ENCODE measurements at regions not wholly inside any gene's neighbourhood (a gene's known extent, or its start where the extent isn't known, plus 50 kb on each side); places are given as distances from the start of the nearest gene placed in this dataset.

DNA sequence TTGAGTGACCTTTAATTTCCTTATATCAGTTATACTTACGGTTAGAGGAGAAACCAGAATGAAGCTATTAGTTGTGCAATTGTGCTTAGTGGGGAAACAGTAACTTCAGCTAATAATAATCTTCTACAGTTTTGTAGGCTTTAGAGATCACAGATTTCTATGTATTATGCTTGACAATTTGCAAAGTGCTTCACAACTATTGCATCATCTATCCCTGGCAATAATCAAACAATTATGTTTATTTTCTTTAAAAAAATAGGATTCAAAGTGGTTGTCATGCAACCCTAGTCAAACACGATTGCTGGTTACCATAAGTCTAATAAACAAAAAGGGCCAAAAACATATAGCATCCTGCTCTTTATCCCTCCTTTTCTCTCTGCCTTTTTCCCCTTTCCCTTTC, 530.3 kb downstream of the NXPH1 start:
- no peak overlapping the region for H2AFZ ChIP-seq (ENCODE audit: low read depth, low read length)
- ATAC-seq (ENCODE audit: insufficient read depth, low read depth), result no peak
- no peak for DNase-seq
- H3K4me2 ChIP-seq (ENCODE audit: insufficient read depth, low read length), result no peak overlapping the region
- TF ChIP-seq EZH2 (IDR thresholded peaks at IDR 0.05; ENCODE audit: borderline replicate concordance, low read depth, low read length, severe bottlenecking), result no peak
- TF ChIP-seq, protein P1, sequence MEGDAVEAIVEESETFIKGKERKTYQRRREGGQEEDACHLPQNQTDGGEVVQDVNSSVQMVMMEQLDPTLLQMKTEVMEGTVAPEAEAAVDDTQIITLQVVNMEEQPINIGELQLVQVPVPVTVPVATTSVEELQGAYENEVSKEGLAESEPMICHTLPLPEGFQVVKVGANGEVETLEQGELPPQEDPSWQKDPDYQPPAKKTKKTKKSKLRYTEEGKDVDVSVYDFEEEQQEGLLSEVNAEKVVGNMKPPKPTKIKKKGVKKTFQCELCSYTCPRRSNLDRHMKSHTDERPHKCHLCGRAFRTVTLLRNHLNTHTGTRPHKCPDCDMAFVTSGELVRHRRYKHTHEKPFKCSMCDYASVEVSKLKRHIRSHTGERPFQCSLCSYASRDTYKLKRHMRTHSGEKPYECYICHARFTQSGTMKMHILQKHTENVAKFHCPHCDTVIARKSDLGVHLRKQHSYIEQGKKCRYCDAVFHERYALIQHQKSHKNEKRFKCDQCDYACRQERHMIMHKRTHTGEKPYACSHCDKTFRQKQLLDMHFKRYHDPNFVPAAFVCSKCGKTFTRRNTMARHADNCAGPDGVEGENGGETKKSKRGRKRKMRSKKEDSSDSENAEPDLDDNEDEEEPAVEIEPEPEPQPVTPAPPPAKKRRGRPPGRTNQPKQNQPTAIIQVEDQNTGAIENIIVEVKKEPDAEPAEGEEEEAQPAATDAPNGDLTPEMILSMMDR (IDR thresholded peaks at IDR 0.05; ENCODE audit: borderline replicate concordance, extremely low read depth, low read length, poor library complexity, severe bottlenecking), result no peak
- no peaks in the 10 kb centered on the region for H4K20me1 ChIP-seq (ENCODE audit: insufficient read depth, low read length)
- H3K27me3 ChIP-seq (ENCODE audit: insufficient read depth, low read length, poor library complexity), result no peaks in the 10 kb centered on the region
- no peaks in the 10 kb centered on the region for H3K36me3 ChIP-seq (ENCODE audit: insufficient read depth, low read length)
- no peak overlapping the region for H3K9ac ChIP-seq (ENCODE audit: low read depth, low read length)
- H3K79me2 ChIP-seq (ENCODE audit: insufficient read depth, low read length), result no peaks in the 10 kb centered on the region
- H3K4me3 ChIP-seq (ENCODE audit: low read depth in 1 of 2, low read length in 2 of 2), result no peak overlapping the region
- H3K27ac ChIP-seq (ENCODE audit: low read length), result no peak overlapping the region
- no peaks in the 10 kb centered on the region for H3K4me1 ChIP-seq (ENCODE audit: insufficient read depth, low read length)
- H3K9me3 ChIP-seq (ENCODE audit: insufficient read depth, low read length, severe bottlenecking), result no peaks in the 10 kb centered on the region

DNA sequence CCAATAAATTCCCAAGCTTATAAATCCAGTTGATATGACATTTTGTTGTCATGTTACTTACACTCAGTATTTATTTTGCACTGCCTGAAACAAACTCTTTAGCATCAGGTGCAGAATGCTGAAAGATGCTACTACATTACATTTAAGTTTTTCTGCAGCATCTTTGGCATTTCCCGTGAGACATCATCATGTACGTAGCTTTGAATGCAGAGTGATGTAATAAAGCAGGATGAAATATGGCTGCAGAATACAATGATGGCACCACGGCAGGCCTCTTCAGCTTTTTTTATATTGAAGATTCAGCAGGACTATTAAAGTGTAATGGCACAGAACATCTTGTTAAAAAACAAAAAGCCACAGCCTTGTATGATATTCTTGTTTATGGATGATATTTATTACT, 531.8 kb downstream of the NXPH1 start:
- H4K20me1 ChIP-seq (ENCODE audit: insufficient read depth, low read length), result no peaks in the 10 kb centered on the region
- no peak overlapping the region for H2AFZ ChIP-seq (ENCODE audit: low read depth, low read length)
- H3K9me3 ChIP-seq (ENCODE audit: insufficient read depth, low read length, severe bottlenecking), result no peaks in the 10 kb centered on the region
- H3K9ac ChIP-seq (ENCODE audit: low read depth, low read length), result no peak overlapping the region
- no peak overlapping the region for H3K27ac ChIP-seq (ENCODE audit: low read length)
- no peak for ATAC-seq (ENCODE audit: insufficient read depth, low read depth)
- H3K4me2 ChIP-seq (ENCODE audit: insufficient read depth, low read length), result no peak overlapping the region
- TF ChIP-seq, protein P1 (IDR thresholded peaks at IDR 0.05; ENCODE audit: borderline replicate concordance, extremely low read depth, low read length, poor library complexity, severe bottlenecking), result no peak
- TF ChIP-seq EZH2 (IDR thresholded peaks at IDR 0.05; ENCODE audit: borderline replicate concordance, low read depth, low read length, severe bottlenecking), result no peak
- H3K36me3 ChIP-seq (ENCODE audit: insufficient read depth, low read length), result no peaks in the 10 kb centered on the region
- H3K4me1 ChIP-seq (ENCODE audit: insufficient read depth, low read length), result no peaks in the 10 kb centered on the region
- no peak for DNase-seq
- H3K79me2 ChIP-seq (ENCODE audit: insufficient read depth, low read length), result no peaks in the 10 kb centered on the region
- no peak overlapping the region for H3K4me3 ChIP-seq (ENCODE audit: low read depth in 1 of 2, low read length in 2 of 2)
- H3K27me3 ChIP-seq (ENCODE audit: insufficient read depth, low read length, poor library complexity), result no peaks in the 10 kb centered on the region

DNA sequence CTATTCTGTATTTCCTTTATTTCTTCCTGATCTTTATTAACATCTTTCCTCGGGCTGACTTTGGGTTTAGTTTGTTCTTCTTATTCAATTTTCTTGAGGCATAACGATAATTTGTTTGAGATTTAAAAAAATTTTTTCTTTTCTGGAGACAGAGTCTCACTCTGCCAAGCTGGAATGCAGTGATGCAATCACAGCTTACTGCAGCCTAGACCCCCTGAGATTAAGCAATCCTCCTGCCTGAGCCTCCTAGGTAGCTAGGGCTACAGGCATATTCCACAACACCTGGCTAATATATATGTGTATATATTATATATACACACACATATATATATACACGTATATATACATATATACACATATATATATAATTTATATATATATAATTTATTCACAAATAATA, 540.2 kb downstream of the NXPH1 start:
- no peak overlapping the region for H2AFZ ChIP-seq (ENCODE audit: low read depth, low read length)
- no peak overlapping the region for H3K4me2 ChIP-seq (ENCODE audit: insufficient read depth, low read length)
- DNase-seq (no peak), ATAC-seq (ENCODE audit: insufficient read depth, low read depth) (no peak)
- H3K79me2 ChIP-seq (ENCODE audit: insufficient read depth, low read length), result no peaks in the 10 kb centered on the region
- no peaks in the 10 kb centered on the region for H3K36me3 ChIP-seq (ENCODE audit: insufficient read depth, low read length)
- no peaks in the 10 kb centered on the region for H3K9me3 ChIP-seq (ENCODE audit: insufficient read depth, low read length, severe bottlenecking)
- no peak overlapping the region for H3K27ac ChIP-seq (ENCODE audit: low read length)
- no peaks in the 10 kb centered on the region for H3K27me3 ChIP-seq (ENCODE audit: insufficient read depth, low read length, poor library complexity)
- no peak overlapping the region for H3K9ac ChIP-seq (ENCODE audit: low read depth, low read length)
- no peak for TF ChIP-seq EZH2 (IDR thresholded peaks at IDR 0.05; ENCODE audit: borderline replicate concordance, low read depth, low read length, severe bottlenecking)
- TF ChIP-seq, protein P1 (IDR thresholded peaks at IDR 0.05; ENCODE audit: borderline replicate concordance, extremely low read depth, low read length, poor library complexity, severe bottlenecking), result no peak
- H3K4me3 ChIP-seq (ENCODE audit: low read depth in 1 of 2, low read length in 2 of 2), result no peak overlapping the region
- no peaks in the 10 kb centered on the region for H3K4me1 ChIP-seq (ENCODE audit: insufficient read depth, low read length)
- H4K20me1 ChIP-seq (ENCODE audit: insufficient read depth, low read length), result no peaks in the 10 kb centered on the region

DNA sequence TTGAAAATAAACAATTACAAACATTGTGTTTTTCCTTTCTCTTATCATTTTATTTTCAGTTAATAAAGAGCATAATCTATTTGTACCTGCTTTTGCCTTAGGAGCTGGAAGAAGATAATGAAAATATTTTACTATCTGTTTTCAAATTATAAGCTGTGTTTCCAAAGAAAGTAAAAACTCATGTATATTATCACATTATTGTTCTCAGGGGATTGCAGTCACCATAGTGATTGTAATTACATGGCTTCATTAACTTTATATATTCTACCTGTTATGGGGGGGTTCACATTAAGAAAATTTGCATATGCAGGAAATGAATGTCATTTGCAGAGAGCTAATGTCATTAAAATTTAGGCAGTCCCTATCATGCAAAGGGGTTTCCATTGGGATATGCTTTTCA, 542.3 kb downstream of the NXPH1 start:
- Histone ChIP-seq H3K9me3 (ENCODE audit: insufficient read depth, low read length, severe bottlenecking) (no peaks in the 10 kb centered on the region), H3K79me2 (ENCODE audit: insufficient read depth, low read length) (no peaks in the 10 kb centered on the region), H4K20me1 (ENCODE audit: insufficient read depth, low read length) (no peaks in the 10 kb centered on the region), H3K36me3 (ENCODE audit: insufficient read depth, low read length) (no peaks in the 10 kb centered on the region), H3K27ac (ENCODE audit: low read length) (no peak overlapping the region), H3K4me3 (ENCODE audit: low read depth in 1 of 2, low read length in 2 of 2) (no peak overlapping the region), H3K4me1 (ENCODE audit: insufficient read depth, low read length) (no peaks in the 10 kb centered on the region), H2AFZ (ENCODE audit: low read depth, low read length) (no peak overlapping the region), H3K9ac (ENCODE audit: low read depth, low read length) (no peak overlapping the region), H3K4me2 (ENCODE audit: insufficient read depth, low read length) (no peak overlapping the region), H3K27me3 (ENCODE audit: insufficient read depth, low read length, poor library complexity) (no peaks in the 10 kb centered on the region)
- DNase-seq (no peak), ATAC-seq (ENCODE audit: insufficient read depth, low read depth) (no peak)
- TF ChIP-seq, protein P1 (IDR thresholded peaks at IDR 0.05; ENCODE audit: borderline replicate concordance, extremely low read depth, low read length, poor library complexity, severe bottlenecking), result no peak
- no peak for TF ChIP-seq EZH2 (IDR thresholded peaks at IDR 0.05; ENCODE audit: borderline replicate concordance, low read depth, low read length, severe bottlenecking)
